ENCODE measurements at regions not wholly inside any gene's neighbourhood (a gene's known extent, or its start where the extent isn't known, plus 50 kb on each side); places are given as distances from the start of the nearest gene placed in this dataset.

GRCh38 chr7:156024201-156024600 is 211.9 kb upstream of the SHH start:
- no peaks in the 10 kb centered on the region for H3K9me1 ChIP-seq (ENCODE audit: insufficient read depth, low read length)
- ChIA-PET CTCF (no interaction called here), POLR2A (ENCODE audit: unreplicated experiment) (no interaction called here)
- no peak overlapping the region for H3K4me2 ChIP-seq (ENCODE audit: low read depth, low read length)
- no TSS peak for BruUV-seq (replicated peaks)
- no peak overlapping the region for H2BK5ac ChIP-seq (ENCODE audit: low read depth, low read length, poor library complexity, severe bottlenecking)
- H2AK5ac ChIP-seq (ENCODE audit: low read depth, low read length), result no peak overlapping the region
- H2BK20ac ChIP-seq (ENCODE audit: low read depth, low read length), result no peak overlapping the region
- H4K5ac ChIP-seq (ENCODE audit: low read depth, low read length), result no peak overlapping the region
- peaks cover 23% of the 10 kb centered on the region for H3K9me3 ChIP-seq (ENCODE audit: control insufficient read depth, insufficient read depth, low read length)
- no peak overlapping the region for H3K18ac ChIP-seq (ENCODE audit: low read depth, low read length)
- no peak overlapping the region for H3K4me3 ChIP-seq (ENCODE audit: insufficient read depth, low read depth, low read length)
- intact Hi-C loops (cut with micrococcal nuclease) (no loop called here), in situ Hi-C loops (cut with MboI; ENCODE audit: low sequenced_read_pairs) (no loop called here), dilution Hi-C loops (cut with HindIII; ENCODE audit: low sequenced_read_pairs, unreplicated experiment) (no loop called here)
- no peak for ATAC-seq (ENCODE audit: low read depth)
- H3K27me3 ChIP-seq (ENCODE audit: control insufficient read depth, insufficient read depth, low read length), result no peaks in the 10 kb centered on the region
- H2BK15ac ChIP-seq (ENCODE audit: low read depth, low read length), result no peak overlapping the region
- no peak overlapping the region for H3K9ac ChIP-seq (ENCODE audit: low read depth, low read length)
- 62% methylated on average over 2 of the region's 7 CpGs; no CpG with 5 or more reads in 1 of the 2 experiments for WGBS, 2 experiments (ENCODE audit: extremely low coverage in 2 of 2, insufficient read length in 1 of 2)
- H3K4ac ChIP-seq (ENCODE audit: low read depth, low read length), result no peak overlapping the region
- no peaks in the 10 kb centered on the region for H3K4me1 ChIP-seq (ENCODE audit: control insufficient read depth, insufficient read depth, low read length)
- H3K14ac ChIP-seq (replicated peaks; ENCODE audit: low read depth, low read length), result no peak overlapping the region
- H4K91ac ChIP-seq (ENCODE audit: insufficient read depth, low read depth, low read length), result no peak overlapping the region
- H3K27ac ChIP-seq (ENCODE audit: insufficient read depth, low read length), result no peak overlapping the region
- H3K56ac ChIP-seq (ENCODE audit: extremely low read depth, insufficient read depth, low read length), result no peak overlapping the region
- TF ChIP-seq POLR2A (IDR thresholded peaks at IDR 0.05; ENCODE audit: low read depth, low read length), result no peak
- TF ChIP-seq CEBPB (IDR thresholded peaks at IDR 0.05; ENCODE audit: low read depth, low read length), result no peak
- TF ChIP-seq MXI1 (IDR thresholded peaks at IDR 0.05; ENCODE audit: borderline replicate concordance, low read depth, low read length), result no peak
- no peak for TF ChIP-seq NFE2L2 (IDR thresholded peaks at IDR 0.05; ENCODE audit: low read depth, low read length)
- TF ChIP-seq SMC3 (IDR thresholded peaks at IDR 0.05; ENCODE audit: low read depth, low read length), result no peak
- no peak for TF ChIP-seq ELK1 (IDR thresholded peaks at IDR 0.05; ENCODE audit: borderline replicate concordance, low read depth, low read length)
- no peak for TF ChIP-seq MAZ (IDR thresholded peaks at IDR 0.05; ENCODE audit: borderline replicate concordance, low read depth, low read length)
- no peak for TF ChIP-seq CTCF (conservative IDR thresholded peaks at IDR 0.05; ENCODE audit: low read depth, low read length)
- no peak for TF ChIP-seq FOS (IDR thresholded peaks at IDR 0.05; ENCODE audit: low read depth, low read length)
- TF ChIP-seq RAD21 (IDR thresholded peaks at IDR 0.05; ENCODE audit: low read length), result no peak
- TF ChIP-seq MAFK (IDR thresholded peaks at IDR 0.05; ENCODE audit: low read depth, low read length), result no peak
- TF ChIP-seq USF2 (IDR thresholded peaks at IDR 0.05; ENCODE audit: low read depth, low read length), result no peak
- no peak for TF ChIP-seq RFX5 (IDR thresholded peaks at IDR 0.05; ENCODE audit: low read depth, low read length)
- TF ChIP-seq CHD1 (IDR thresholded peaks at IDR 0.05; ENCODE audit: low read depth, low read length), result no peak
- no peak for TF ChIP-seq RCOR1 (IDR thresholded peaks at IDR 0.05; ENCODE audit: insufficient replicate concordance, low read length)
- H3K23ac ChIP-seq (ENCODE audit: low read depth, low read length), result no peak overlapping the region
- H2AK9ac ChIP-seq (replicated peaks; ENCODE audit: low read depth, low read length, poor library complexity), result no peak overlapping the region
- H4K8ac ChIP-seq (ENCODE audit: low read depth in 2 of 2, low read length in 2 of 2), result no peak overlapping the region
- no peak overlapping the region for H2AFZ ChIP-seq (replicated peaks; ENCODE audit: low read length, poor library complexity)
- no peaks in the 10 kb centered on the region for H3K79me1 ChIP-seq (ENCODE audit: low read depth in 1 of 2, low read length in 2 of 2)
- no peak overlapping the region for H2BK120ac ChIP-seq (ENCODE audit: low read depth, low read length)
- H3K36me3 ChIP-seq (ENCODE audit: control insufficient read depth, insufficient read depth, low read length), result no peaks in the 10 kb centered on the region
- H4K20me1 ChIP-seq (ENCODE audit: insufficient read depth, low read length), result no peaks in the 10 kb centered on the region
- DNase-seq, result no peak
